KMS-11 (cell line): ENCODE measurements at regions not wholly inside any gene's neighbourhood (a gene's known extent, or its start where the extent isn't known, plus 50 kb on each side); places are given as distances from the start of the nearest gene placed in this dataset.

ENCODE experiments used
- H2AFZ ChIP-seq: fragments of 200-600 bp; sonication (generic); 2 replicates; pipeline ENCODE4 v1.6.1; 2016; ENCODE audit warnings: antibody characterized with exemption, mixed run types, low read depth
- H3K27ac ChIP-seq: fragments of 200-600 bp; sonication (generic); 2 replicates; pipeline ENCODE4 v1.6.1; 2016; ENCODE audit warnings: mild to moderate bottlenecking, mixed run types
- H3K27me3 ChIP-seq: fragments of 200-600 bp; sonication (generic); 2 replicates; pipeline ENCODE4 v1.6.1; 2017; ENCODE audit warnings: mild to moderate bottlenecking, low read depth, mixed run types, moderate library complexity; ENCODE audit not compliant: insufficient read depth
- H3K36me3 ChIP-seq: fragments of 200-600 bp; sonication (generic); 2 replicates; pipeline ENCODE4 v1.6.1; 2017; ENCODE audit warnings: mild to moderate bottlenecking, mixed run types; ENCODE audit not compliant: insufficient read depth
- H3K4me1 ChIP-seq: fragments of 200-600 bp; sonication (generic); 2 replicates; pipeline ENCODE4 v1.6.1; 2016; ENCODE audit warnings: mild to moderate bottlenecking, low read depth, mixed run types; ENCODE audit not compliant: poor library complexity, severe bottlenecking
- H3K4me2 ChIP-seq: fragments of 200-600 bp; sonication (generic); 2 replicates; pipeline ENCODE4 v1.7.0; 2016; ENCODE audit warnings: mild to moderate bottlenecking, mixed run types
- H3K4me3 ChIP-seq: fragments of 200-600 bp; sonication (generic); IDR thresholded peaks from 2 replicates; pipeline ENCODE4 v1.6.1; 2017; ENCODE audit warnings: low read depth, low read length, mixed read lengths; ENCODE audit not compliant: insufficient read depth
- H3K79me2 ChIP-seq: fragments of 200-600 bp; sonication (generic); 2 replicates; pipeline ENCODE4 v1.6.1; 2016; ENCODE audit warnings: low read depth, mixed run types; ENCODE audit not compliant: insufficient read depth
- H3K9ac ChIP-seq: fragments of 200-600 bp; sonication (generic); 2 replicates; pipeline ENCODE4 v1.6.1; 2016; ENCODE audit warnings: mild to moderate bottlenecking, mixed run types
- H4K20me1 ChIP-seq: fragments of 200-600 bp; sonication (generic); 2 replicates; pipeline ENCODE4 v1.6.1; 2016; ENCODE audit warnings: mild to moderate bottlenecking, mixed run types; ENCODE audit not compliant: insufficient read depth
- TF ChIP-seq, protein P1 (sequence below): fragments of 200-600 bp; sonication (generic); conservative IDR thresholded peaks from 2 replicates; pipeline ENCODE4 v1.6.1; 2017; ENCODE audit warnings: low read depth, mild to moderate bottlenecking, antibody characterized with exemption, low read length, moderate library complexity, mixed read lengths

- no peak overlapping the region for H3K4me3 ChIP-seq
- no peaks in the 10 kb centered on the region for H3K36me3 ChIP-seq
- no peaks in the 10 kb centered on the region for H3K79me2 ChIP-seq
- H3K4me2 ChIP-seq, result no peak overlapping the region
- no peak overlapping the region for H3K27ac ChIP-seq
- H3K9ac ChIP-seq, result no peak overlapping the region
- no peak overlapping the region for H2AFZ ChIP-seq
- H3K27me3 ChIP-seq, result no peaks in the 10 kb centered on the region
- H3K4me1 ChIP-seq, result no peaks in the 10 kb centered on the region
- no peaks in the 10 kb centered on the region for H4K20me1 ChIP-seq
- TF ChIP-seq, protein P1, sequence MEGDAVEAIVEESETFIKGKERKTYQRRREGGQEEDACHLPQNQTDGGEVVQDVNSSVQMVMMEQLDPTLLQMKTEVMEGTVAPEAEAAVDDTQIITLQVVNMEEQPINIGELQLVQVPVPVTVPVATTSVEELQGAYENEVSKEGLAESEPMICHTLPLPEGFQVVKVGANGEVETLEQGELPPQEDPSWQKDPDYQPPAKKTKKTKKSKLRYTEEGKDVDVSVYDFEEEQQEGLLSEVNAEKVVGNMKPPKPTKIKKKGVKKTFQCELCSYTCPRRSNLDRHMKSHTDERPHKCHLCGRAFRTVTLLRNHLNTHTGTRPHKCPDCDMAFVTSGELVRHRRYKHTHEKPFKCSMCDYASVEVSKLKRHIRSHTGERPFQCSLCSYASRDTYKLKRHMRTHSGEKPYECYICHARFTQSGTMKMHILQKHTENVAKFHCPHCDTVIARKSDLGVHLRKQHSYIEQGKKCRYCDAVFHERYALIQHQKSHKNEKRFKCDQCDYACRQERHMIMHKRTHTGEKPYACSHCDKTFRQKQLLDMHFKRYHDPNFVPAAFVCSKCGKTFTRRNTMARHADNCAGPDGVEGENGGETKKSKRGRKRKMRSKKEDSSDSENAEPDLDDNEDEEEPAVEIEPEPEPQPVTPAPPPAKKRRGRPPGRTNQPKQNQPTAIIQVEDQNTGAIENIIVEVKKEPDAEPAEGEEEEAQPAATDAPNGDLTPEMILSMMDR, result no peak
Observed at GRCh38 chr14:22379727-22380126, 209.3 kb downstream of the DAD1 start.

- H4K20me1 ChIP-seq, result no peaks in the 10 kb centered on the region
- H3K4me2 ChIP-seq, result no peak overlapping the region
- TF ChIP-seq, protein P1, result no peak
- H3K4me1 ChIP-seq, result no peaks in the 10 kb centered on the region
- H3K4me3 ChIP-seq, result no peak overlapping the region
- H3K9ac ChIP-seq, result no peak overlapping the region
- no peaks in the 10 kb centered on the region for H3K79me2 ChIP-seq
- no peaks in the 10 kb centered on the region for H3K36me3 ChIP-seq
- no peak overlapping the region for H3K27ac ChIP-seq
- no peaks in the 10 kb centered on the region for H3K27me3 ChIP-seq
- no peak overlapping the region for H2AFZ ChIP-seq
Observed at GRCh38 chr14:22378181-22378580, 210.8 kb downstream of the DAD1 start.

DNA sequence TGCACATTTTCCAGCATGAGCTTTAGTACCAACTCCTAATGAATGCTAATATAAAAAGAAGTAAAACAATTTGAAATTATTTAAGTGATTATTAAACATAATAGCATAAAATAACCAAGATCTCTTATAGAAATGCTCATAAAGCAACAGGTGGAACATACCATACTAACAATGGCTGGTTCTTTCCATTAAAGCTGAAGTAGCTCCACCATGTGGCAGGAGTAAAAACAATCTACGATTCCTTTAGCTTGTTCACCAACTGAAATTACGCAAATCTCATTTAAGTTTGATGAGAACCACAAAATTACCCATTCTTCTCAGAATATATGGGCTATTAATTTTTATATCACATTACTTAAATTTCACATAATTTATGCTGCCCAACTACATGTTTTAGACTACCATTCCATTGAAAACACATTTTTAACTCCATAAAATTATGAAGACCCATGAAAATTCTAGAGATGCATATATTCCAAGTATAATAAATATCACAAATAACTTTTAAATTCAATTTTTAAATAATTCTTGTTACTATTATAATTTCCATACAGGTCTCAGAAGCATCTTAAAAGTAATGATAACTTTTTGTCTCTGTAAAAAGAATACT is 213.6 kb downstream of the DAD1 start:
- Histone ChIP-seq H3K79me2 (no peaks in the 10 kb centered on the region), H3K4me3 (no peak overlapping the region), H3K4me1 (no peaks in the 10 kb centered on the region), H2AFZ (no peak overlapping the region), H3K9ac (no peak overlapping the region), H3K27ac (no peak overlapping the region), H3K4me2 (no peak overlapping the region), H3K36me3 (no peaks in the 10 kb centered on the region), H4K20me1 (no peaks in the 10 kb centered on the region), H3K27me3 (no peaks in the 10 kb centered on the region)
- TF ChIP-seq, protein P1, result peak; percentile 49

- Histone ChIP-seq H3K9ac (no peak overlapping the region), H3K36me3 (no peaks in the 10 kb centered on the region), H3K27ac (no peak overlapping the region), H3K79me2 (no peaks in the 10 kb centered on the region), H3K4me1 (no peaks in the 10 kb centered on the region), H2AFZ (no peak overlapping the region), H4K20me1 (no peaks in the 10 kb centered on the region), H3K4me3 (no peak overlapping the region), H3K27me3 (no peaks in the 10 kb centered on the region), H3K4me2 (no peak overlapping the region)
- TF ChIP-seq, protein P1, result no peak
Observed at GRCh38 chr14:22370084-22370847, 218.8 kb downstream of the DAD1 start.
